ENCODE measurements at regions not wholly inside any gene's neighbourhood (a gene's known extent, or its start where the extent isn't known, plus 50 kb on each side); places are given as distances from the start of the nearest gene placed in this dataset.

DNA sequence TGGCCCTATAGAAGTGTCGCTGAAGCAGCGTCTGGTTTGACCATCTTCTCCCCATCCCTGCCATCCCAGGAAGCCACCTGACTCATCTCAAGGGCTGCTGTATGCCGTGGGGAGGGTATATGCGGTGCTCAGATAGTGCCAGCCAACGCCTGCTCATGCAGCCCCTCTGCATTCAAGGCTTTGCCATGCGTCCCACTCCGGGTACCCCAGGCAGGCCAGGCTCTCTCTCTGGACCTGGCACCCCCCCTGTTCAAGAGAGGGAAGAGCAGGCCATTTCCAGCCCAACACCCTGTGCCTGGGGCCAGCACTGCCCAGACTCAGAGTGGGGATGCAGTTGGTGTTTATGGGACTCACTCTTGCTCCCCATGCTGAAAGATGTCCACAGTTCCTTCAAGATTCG, 130.0 kb downstream of the GLI2 start:
- no peak for TF ChIP-seq EZH2 (IDR thresholded peaks at IDR 0.05; ENCODE audit: borderline replicate concordance, low read length)
- no peak for TF ChIP-seq CTCF (conservative IDR thresholded peaks at IDR 0.05 in 1 of 2, IDR thresholded peaks at IDR 0.05 in 1 of 2; ENCODE audit: extremely low read depth in 1 of 2, insufficient read depth in 1 of 2, low read depth in 1 of 2, low read length in 2 of 2)

All from mammary epithelial cell (primary cell).